ENCODE measurements at regions not wholly inside any gene's neighbourhood (a gene's known extent, or its start where the extent isn't known, plus 50 kb on each side); places are given as distances from the start of the nearest gene placed in this dataset.

- H3K9me3 ChIP-seq (ENCODE audit: insufficient read depth, low read length, severe bottlenecking): no peaks in the 10 kb centered on the region
- DNase-seq (no peak), ATAC-seq (ENCODE audit: insufficient read depth, low read depth) (no peak)
- H3K4me2 ChIP-seq (ENCODE audit: insufficient read depth, low read length): no peak overlapping the region
- H2AFZ ChIP-seq (ENCODE audit: low read depth, low read length): no peak overlapping the region
- H4K20me1 ChIP-seq (ENCODE audit: insufficient read depth, low read length): no peaks in the 10 kb centered on the region
- TF ChIP-seq EZH2 (IDR thresholded peaks at IDR 0.05; ENCODE audit: borderline replicate concordance, low read depth, low read length, severe bottlenecking) (no peak), CTCF (IDR thresholded peaks at IDR 0.05; ENCODE audit: borderline replicate concordance, extremely low read depth, low read length, poor library complexity, severe bottlenecking) (no peak)
- no peaks in the 10 kb centered on the region for H3K27me3 ChIP-seq (ENCODE audit: insufficient read depth, low read length, poor library complexity)
- no peaks in the 10 kb centered on the region for H3K36me3 ChIP-seq (ENCODE audit: insufficient read depth, low read length)
- no peak overlapping the region for H3K27ac ChIP-seq (ENCODE audit: low read length)
- no peaks in the 10 kb centered on the region for H3K4me1 ChIP-seq (ENCODE audit: insufficient read depth, low read length)
- H3K4me3 ChIP-seq (ENCODE audit: low read depth in 1 of 2, low read length in 2 of 2): no peak overlapping the region
- H3K9ac ChIP-seq (ENCODE audit: low read depth, low read length): no peak overlapping the region
- H3K79me2 ChIP-seq (ENCODE audit: insufficient read depth, low read length): no peaks in the 10 kb centered on the region
Measured at GRCh38 chrX:8305350-8305749, 134.3 kb upstream of the VCX2 start.

GRCh38 chrX:8306291-8306925 is 135.3 kb upstream of the VCX2 start:
- Histone ChIP-seq H2AFZ (ENCODE audit: low read depth, low read length) (no peak overlapping the region), H3K27me3 (ENCODE audit: insufficient read depth, low read length, poor library complexity) (no peaks in the 10 kb centered on the region), H3K79me2 (ENCODE audit: insufficient read depth, low read length) (no peaks in the 10 kb centered on the region), H3K4me1 (ENCODE audit: insufficient read depth, low read length) (no peaks in the 10 kb centered on the region), H4K20me1 (ENCODE audit: insufficient read depth, low read length) (no peaks in the 10 kb centered on the region), H3K9me3 (ENCODE audit: insufficient read depth, low read length, severe bottlenecking) (no peaks in the 10 kb centered on the region), H3K9ac (ENCODE audit: low read depth, low read length) (no peak overlapping the region), H3K36me3 (ENCODE audit: insufficient read depth, low read length) (no peaks in the 10 kb centered on the region), H3K27ac (ENCODE audit: low read length) (no peak overlapping the region), H3K4me3 (ENCODE audit: low read depth in 1 of 2, low read length in 2 of 2) (no peak overlapping the region), H3K4me2 (ENCODE audit: insufficient read depth, low read length) (no peak overlapping the region)
- no peak for DNase-seq
- no peak for ATAC-seq (ENCODE audit: insufficient read depth, low read depth)
- no peak for TF ChIP-seq EZH2 (IDR thresholded peaks at IDR 0.05; ENCODE audit: borderline replicate concordance, low read depth, low read length, severe bottlenecking)
- TF ChIP-seq CTCF (IDR thresholded peaks at IDR 0.05; ENCODE audit: borderline replicate concordance, extremely low read depth, low read length, poor library complexity, severe bottlenecking): no peak

GRCh38 chrX:8310409-8310808 is 139.3 kb upstream of the VCX2 start:
- no peak overlapping the region for H3K4me2 ChIP-seq (ENCODE audit: insufficient read depth, low read length)
- no peaks in the 10 kb centered on the region for H3K27me3 ChIP-seq (ENCODE audit: insufficient read depth, low read length, poor library complexity)
- H3K4me3 ChIP-seq (ENCODE audit: low read depth in 1 of 2, low read length in 2 of 2): no peak overlapping the region
- H2AFZ ChIP-seq (ENCODE audit: low read depth, low read length): no peak overlapping the region
- no peaks in the 10 kb centered on the region for H4K20me1 ChIP-seq (ENCODE audit: insufficient read depth, low read length)
- H3K79me2 ChIP-seq (ENCODE audit: insufficient read depth, low read length): no peaks in the 10 kb centered on the region
- no peaks in the 10 kb centered on the region for H3K36me3 ChIP-seq (ENCODE audit: insufficient read depth, low read length)
- no peaks in the 10 kb centered on the region for H3K4me1 ChIP-seq (ENCODE audit: insufficient read depth, low read length)
- H3K9me3 ChIP-seq (ENCODE audit: insufficient read depth, low read length, severe bottlenecking): no peaks in the 10 kb centered on the region
- no peak overlapping the region for H3K9ac ChIP-seq (ENCODE audit: low read depth, low read length)
- TF ChIP-seq CTCF (IDR thresholded peaks at IDR 0.05; ENCODE audit: borderline replicate concordance, extremely low read depth, low read length, poor library complexity, severe bottlenecking) (no peak), EZH2 (IDR thresholded peaks at IDR 0.05; ENCODE audit: borderline replicate concordance, low read depth, low read length, severe bottlenecking) (no peak)
- ATAC-seq (ENCODE audit: insufficient read depth, low read depth): no peak
- no peak overlapping the region for H3K27ac ChIP-seq (ENCODE audit: low read length)
- no peak for DNase-seq

All from DND-41 (cell line).